ENCODE measurements at regions not wholly inside any gene's neighbourhood (a gene's known extent, or its start where the extent isn't known, plus 50 kb on each side); places are given as distances from the start of the nearest gene placed in this dataset.

DNA sequence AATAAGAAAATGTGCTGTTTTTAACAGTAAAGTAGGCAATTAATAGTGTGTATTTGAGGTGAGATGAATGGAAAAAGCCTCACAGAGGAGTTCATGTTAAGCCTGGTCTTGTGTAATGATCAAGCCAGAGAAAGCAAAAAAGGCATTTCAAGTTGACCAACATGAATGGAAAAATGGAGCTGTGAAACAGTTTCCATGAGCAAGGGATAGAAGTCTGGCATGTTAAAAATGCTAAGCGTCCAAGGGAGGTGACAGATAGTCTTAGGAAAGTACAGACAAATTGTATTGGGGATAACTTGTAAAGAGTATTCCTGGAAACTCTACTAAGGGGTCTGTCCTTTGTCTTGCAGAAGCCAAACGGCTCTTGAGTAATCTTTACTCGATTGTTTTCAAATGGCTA lies 506.8 kb upstream of the ATXN8OS start:
- TF ChIP-seq, protein P1, sequence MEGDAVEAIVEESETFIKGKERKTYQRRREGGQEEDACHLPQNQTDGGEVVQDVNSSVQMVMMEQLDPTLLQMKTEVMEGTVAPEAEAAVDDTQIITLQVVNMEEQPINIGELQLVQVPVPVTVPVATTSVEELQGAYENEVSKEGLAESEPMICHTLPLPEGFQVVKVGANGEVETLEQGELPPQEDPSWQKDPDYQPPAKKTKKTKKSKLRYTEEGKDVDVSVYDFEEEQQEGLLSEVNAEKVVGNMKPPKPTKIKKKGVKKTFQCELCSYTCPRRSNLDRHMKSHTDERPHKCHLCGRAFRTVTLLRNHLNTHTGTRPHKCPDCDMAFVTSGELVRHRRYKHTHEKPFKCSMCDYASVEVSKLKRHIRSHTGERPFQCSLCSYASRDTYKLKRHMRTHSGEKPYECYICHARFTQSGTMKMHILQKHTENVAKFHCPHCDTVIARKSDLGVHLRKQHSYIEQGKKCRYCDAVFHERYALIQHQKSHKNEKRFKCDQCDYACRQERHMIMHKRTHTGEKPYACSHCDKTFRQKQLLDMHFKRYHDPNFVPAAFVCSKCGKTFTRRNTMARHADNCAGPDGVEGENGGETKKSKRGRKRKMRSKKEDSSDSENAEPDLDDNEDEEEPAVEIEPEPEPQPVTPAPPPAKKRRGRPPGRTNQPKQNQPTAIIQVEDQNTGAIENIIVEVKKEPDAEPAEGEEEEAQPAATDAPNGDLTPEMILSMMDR (IDR thresholded peaks at IDR 0.05), result no peak
- Histone ChIP-seq H3K4me1 (ENCODE audit: control insufficient read depth, insufficient read depth, low read length) (no peaks in the 10 kb centered on the region), H3K4me3 (ENCODE audit: low read length) (no peak overlapping the region), H3K9me3 (ENCODE audit: control insufficient read depth, insufficient read depth, low read length) (peaks cover 9% of the 10 kb centered on the region), H3K27ac (ENCODE audit: low read length) (no peak overlapping the region), H3K27me3 (ENCODE audit: control insufficient read depth, insufficient read depth, low read length) (no peaks in the 10 kb centered on the region), H3K36me3 (ENCODE audit: control insufficient read depth, insufficient read depth, low read length) (no peaks in the 10 kb centered on the region)
- no peaks in the 10 kb centered on the region for H3K4me1 Mint-ChIP-seq
- H3K9me3 Mint-ChIP-seq, result peaks cover 15 to 27% of the 10 kb centered on the region in 2 donors
- no peaks in the 10 kb centered on the region for H3K27me3 Mint-ChIP-seq (ENCODE audit: low read depth in 2 of 2)
- intact Hi-C loops (cut with micrococcal nuclease), result no loop called here
- 76% methylated on average over 1 of the region's 3 CpGs for WGBS (ENCODE audit: insufficient coverage)
- DNase-seq (no peak), ATAC-seq (no peak)
- no peak overlapping the region for H3K27ac Mint-ChIP-seq
- H3K36me3 Mint-ChIP-seq, result peaks cover 11% of the 10 kb centered on the region
- H3K4me3 Mint-ChIP-seq, result no peak overlapping the region

DNA sequence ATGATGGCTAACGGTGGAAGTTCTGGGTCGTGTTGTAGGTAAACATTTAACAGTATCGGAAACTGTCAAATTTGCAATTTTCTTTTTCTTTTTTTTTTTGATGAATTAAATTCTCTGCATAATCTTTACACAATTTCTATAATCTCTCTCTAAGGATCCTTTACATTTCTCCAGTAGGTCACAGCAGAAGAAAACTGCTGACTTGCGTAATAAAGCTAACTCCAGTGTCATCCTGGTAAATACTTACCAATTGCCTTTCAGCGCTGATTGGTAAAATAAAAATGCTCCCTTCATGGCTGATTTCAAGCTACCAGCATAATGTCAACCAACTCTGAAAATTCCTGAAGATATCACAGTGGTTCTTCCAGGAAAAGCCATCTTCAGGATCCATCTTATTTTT lies 510.5 kb upstream of the ATXN8OS start:
- Mint-ChIP-seq H3K27me3 (ENCODE audit: low read depth in 2 of 2) (no peaks in the 10 kb centered on the region), H3K27ac (no peak overlapping the region), H3K36me3 (peaks cover 10% of the 10 kb centered on the region), H3K4me3 (no peak overlapping the region), H3K9me3 (peaks cover 12 to 32% of the 10 kb centered on the region in 2 donors), H3K4me1 (no peaks in the 10 kb centered on the region)
- TF ChIP-seq, protein P1 (IDR thresholded peaks at IDR 0.05), result no peak
- H3K36me3 ChIP-seq (ENCODE audit: control insufficient read depth, insufficient read depth, low read length), result no peaks in the 10 kb centered on the region
- ATAC-seq (no peak), DNase-seq (no peak)
- intact Hi-C loops (cut with micrococcal nuclease), result no loop called here
- H3K4me3 ChIP-seq (ENCODE audit: low read length), result no peak overlapping the region
- WGBS (ENCODE audit: insufficient coverage), result 96% methylated on average over 5 of the region's 5 CpGs
- no peaks in the 10 kb centered on the region for H3K4me1 ChIP-seq (ENCODE audit: control insufficient read depth, insufficient read depth, low read length)
- no peak overlapping the region for H3K27ac ChIP-seq (ENCODE audit: low read length)
- no peaks in the 10 kb centered on the region for H3K9me3 ChIP-seq (ENCODE audit: control insufficient read depth, insufficient read depth, low read length)
- H3K27me3 ChIP-seq (ENCODE audit: control insufficient read depth, insufficient read depth, low read length), result no peaks in the 10 kb centered on the region

DNA sequence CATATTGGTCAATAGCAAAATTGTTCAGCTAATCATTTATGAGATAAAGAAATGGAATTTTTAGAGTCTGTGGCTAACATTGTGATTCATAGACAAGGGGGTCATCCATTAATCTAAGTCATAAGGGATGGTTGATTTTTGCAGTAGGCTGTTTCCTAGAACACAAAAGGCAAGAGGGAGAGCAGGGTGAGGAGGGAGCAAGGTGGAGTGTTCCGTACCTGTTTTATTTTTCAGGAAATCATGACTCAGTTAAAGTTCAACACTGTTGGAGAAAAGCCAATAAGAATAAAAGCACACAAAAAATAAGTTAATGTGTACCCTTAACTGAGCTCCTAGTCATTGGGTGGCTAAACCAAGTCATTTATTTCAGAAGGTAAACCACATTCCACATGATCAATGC lies 512.4 kb upstream of the ATXN8OS start:
- TF ChIP-seq, protein P1 (IDR thresholded peaks at IDR 0.05), result no peak
- WGBS (ENCODE audit: insufficient coverage), result 86% methylated on average over 1 of the region's 1 CpG
- no peak overlapping the region for H3K4me3 Mint-ChIP-seq
- Histone ChIP-seq H3K4me1 (ENCODE audit: control insufficient read depth, insufficient read depth, low read length) (no peaks in the 10 kb centered on the region), H3K27ac (ENCODE audit: low read length) (no peak overlapping the region), H3K27me3 (ENCODE audit: control insufficient read depth, insufficient read depth, low read length) (no peaks in the 10 kb centered on the region), H3K36me3 (ENCODE audit: control insufficient read depth, insufficient read depth, low read length) (no peaks in the 10 kb centered on the region), H3K9me3 (ENCODE audit: control insufficient read depth, insufficient read depth, low read length) (no peaks in the 10 kb centered on the region), H3K4me3 (ENCODE audit: low read length) (no peak overlapping the region)
- no peaks in the 10 kb centered on the region for H3K4me1 Mint-ChIP-seq
- no peak overlapping the region for H3K27ac Mint-ChIP-seq
- intact Hi-C loops (cut with micrococcal nuclease), result no loop called here
- H3K27me3 Mint-ChIP-seq (ENCODE audit: low read depth in 2 of 2), result no peaks in the 10 kb centered on the region
- no peak for ATAC-seq
- peaks cover 10 to 34% of the 10 kb centered on the region in 2 donors for H3K9me3 Mint-ChIP-seq
- no peak for DNase-seq
- H3K36me3 Mint-ChIP-seq, result peaks cover 9% of the 10 kb centered on the region

DNA sequence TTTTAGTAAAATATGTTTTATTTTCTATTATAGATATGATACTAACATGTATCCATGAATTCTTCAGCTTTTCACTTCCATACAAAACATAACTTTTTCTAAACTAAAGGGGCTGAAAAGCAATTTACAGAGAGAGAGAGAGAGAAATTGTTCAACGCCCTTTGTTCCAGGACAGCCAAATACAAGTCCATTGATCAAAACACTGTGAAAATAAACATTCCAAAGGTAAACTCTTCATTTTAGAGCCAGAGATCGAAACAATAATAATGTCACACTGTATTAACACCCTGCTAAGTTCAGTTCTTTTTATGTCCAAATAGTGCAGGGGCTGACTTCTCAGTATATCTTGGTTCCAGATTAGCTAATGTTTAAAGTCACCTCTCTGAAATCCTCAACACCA lies 516.2 kb upstream of the ATXN8OS start:
- 69% methylated on average over 2 of the region's 2 CpGs for WGBS (ENCODE audit: insufficient coverage)

More for the DNA sequence above, 516.2 kb upstream of the ATXN8OS start:
- intact Hi-C loops (cut with micrococcal nuclease), result no loop called here
- no peaks in the 10 kb centered on the region for H3K36me3 ChIP-seq (ENCODE audit: control insufficient read depth, insufficient read depth, low read length)
- DNase-seq (no peak), ATAC-seq (no peak)
- no peaks in the 10 kb centered on the region for H3K27me3 ChIP-seq (ENCODE audit: control insufficient read depth, insufficient read depth, low read length)
- no peak overlapping the region for H3K27ac ChIP-seq (ENCODE audit: low read length)
- TF ChIP-seq, protein P1 (IDR thresholded peaks at IDR 0.05), result no peak
- Mint-ChIP-seq H3K27ac (no peak overlapping the region), H3K27me3 (ENCODE audit: low read depth in 2 of 2) (no peaks in the 10 kb centered on the region), H3K4me1 (no peaks in the 10 kb centered on the region), H3K36me3 (peaks cover 9% of the 10 kb centered on the region), H3K4me3 (no peak overlapping the region), H3K9me3 (peaks cover 10 to 22% of the 10 kb centered on the region in 2 donors)
- no peaks in the 10 kb centered on the region for H3K9me3 ChIP-seq (ENCODE audit: control insufficient read depth, insufficient read depth, low read length)
- H3K4me3 ChIP-seq (ENCODE audit: low read length), result no peak overlapping the region
- no peaks in the 10 kb centered on the region for H3K4me1 ChIP-seq (ENCODE audit: control insufficient read depth, insufficient read depth, low read length)

Data from natural killer cell (primary cell).